Keratinocyte (primary cell): ENCODE measurements at regions not wholly inside any gene's neighbourhood (a gene's known extent, or its start where the extent isn't known, plus 50 kb on each side); places are given as distances from the start of the nearest gene placed in this dataset.

Source experiments
- DNase-seq: peaks from one replicate; pipeline ENCODE4 v3.0.0-alpha.2; 2011; ENCODE audit warnings: low read depth, missing footprints, low spot score
- FAIRE-seq: peaks from 2 replicates; lab custom pipeline; 2011; peaks lifted over from hg19 to GRCh38; lab: Jason Lieb, UNC
- H2AFZ ChIP-seq: 2 replicates; pipeline ENCODE4 v1.6.0; 2012; ENCODE audit warnings: low read length, control low read depth, inconsistent platforms; ENCODE audit not compliant: control insufficient read depth
- H3K27ac ChIP-seq: 2 replicates; pipeline ENCODE4 v1.5.1; 2011; ENCODE audit warnings: low read length; ENCODE audit not compliant: control insufficient read depth, insufficient read depth
- H3K27me3 ChIP-seq: 3 replicates; pipeline ENCODE4 v1.6.0; 2011; ENCODE audit warnings: low read length; ENCODE audit not compliant: control insufficient read depth, insufficient read depth; ENCODE audit errors: extremely low read depth
- H3K36me3 ChIP-seq, 2 experiments: 2 replicates in 1 of 2; 3 replicates in 1 of 2; pipeline ENCODE4 v1.5.1; 2011; ENCODE audit warnings: low read length in 2 of 2, mild to moderate bottlenecking in 1 of 2; ENCODE audit not compliant: control insufficient read depth in 2 of 2, insufficient read depth in 2 of 2; ENCODE audit errors: extremely low read depth in 1 of 2
- H3K4me1 ChIP-seq: 3 replicates; pipeline ENCODE4 v1.5.1; 2011; ENCODE audit warnings: low read length; ENCODE audit not compliant: control insufficient read depth, insufficient read depth; ENCODE audit errors: extremely low read depth
- H3K4me2 ChIP-seq: 3 replicates; pipeline ENCODE4 v1.6.0; 2011; ENCODE audit warnings: low read depth, low read length; ENCODE audit not compliant: control insufficient read depth, insufficient read depth; ENCODE audit errors: extremely low read depth
- H3K4me3 ChIP-seq, 3 experiments: fragments of 200-600 bp in 1 of 3; sonication (generic) in 1 of 3; 2 replicates in 2 of 3; 3 replicates in 1 of 3; pipeline ENCODE4 v1.5.1; 2011 to 2016; ENCODE audit warnings: low read length in 3 of 3, mild to moderate bottlenecking in 3 of 3, control low read depth in 2 of 3, inconsistent platforms in 1 of 3, low read depth in 1 of 3, mixed read lengths in 1 of 3, mixed run types in 1 of 3, moderate library complexity in 1 of 3; ENCODE audit not compliant: control insufficient read depth in 2 of 3, insufficient read depth in 2 of 3; ENCODE audit errors: extremely low read depth in 1 of 3
- H3K79me2 ChIP-seq: 2 replicates; pipeline ENCODE4 v1.6.0; 2012; ENCODE audit warnings: low read length; ENCODE audit not compliant: control insufficient read depth, insufficient read depth
- H3K9ac ChIP-seq: 3 replicates; pipeline ENCODE4 v1.6.0; 2011; ENCODE audit warnings: low read length; ENCODE audit not compliant: control insufficient read depth, insufficient read depth; ENCODE audit errors: extremely low read depth
- H3K9me1 ChIP-seq: 3 replicates; pipeline ENCODE4 v1.6.0; 2011; ENCODE audit warnings: low read length; ENCODE audit not compliant: control insufficient read depth, insufficient read depth; ENCODE audit errors: extremely low read depth
- H3K9me3 ChIP-seq: 2 replicates; pipeline ENCODE4 v1.5.1; 2012; ENCODE audit warnings: low read depth, low read length; ENCODE audit not compliant: control insufficient read depth
- H4K20me1 ChIP-seq: 3 replicates; pipeline ENCODE4 v1.6.0; 2011; ENCODE audit warnings: low read length; ENCODE audit not compliant: control insufficient read depth, insufficient read depth; ENCODE audit errors: extremely low read depth
- EZH2 ChIP-seq: IDR thresholded peaks from one replicate; pipeline ENCODE4 v1.6.1; 2012; ENCODE audit warnings: inconsistent platforms, mild to moderate bottlenecking, low read length, moderate library complexity
- dilution Hi-C: fragments of 300-500 bp; cut with MboI; formaldehyde crosslinking; loops from one replicate; pipeline ENCODE4 v1.7.0; 2020; ENCODE audit warnings: low sequenced_read_pairs; ENCODE audit not compliant: extremely low pct_ligation_motif_present
- TF ChIP-seq, protein P1 (sequence below), 3 experiments: IDR thresholded peaks in 1 of 3; conservative IDR thresholded peaks in 1 of 3; optimal IDR thresholded peaks in 1 of 3; 2 replicates in 2 of 3; 3 replicates in 1 of 3; pipeline versions ENCODE3 to v1.5.1; 2011; ENCODE audit warnings: low read length in 3 of 3, mild to moderate bottlenecking in 3 of 3, moderate library complexity in 2 of 3, control low read depth in 1 of 3, inconsistent platforms in 1 of 3; ENCODE audit not compliant: insufficient read depth in 2 of 3; ENCODE audit errors: extremely low read depth in 1 of 3

DNA sequence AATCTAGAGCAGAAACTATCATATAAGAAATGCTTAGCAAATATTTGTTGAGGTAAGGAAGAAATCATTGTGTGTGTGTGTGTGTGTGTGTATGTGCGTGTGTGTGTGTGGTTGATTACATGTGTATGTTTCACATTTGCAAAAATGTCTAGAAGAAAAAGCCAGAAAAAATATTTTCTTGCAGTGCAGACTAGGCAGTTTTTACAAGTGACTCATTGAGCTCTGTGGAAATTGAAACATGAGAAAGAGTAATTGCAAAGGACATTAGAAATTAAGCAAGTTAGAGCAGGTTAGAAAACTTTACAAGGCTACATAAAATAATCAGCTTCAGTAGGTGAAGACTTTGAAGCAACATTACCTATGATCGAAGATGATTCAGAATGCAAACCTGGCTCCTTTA is 669.0 kb upstream of the EYS start:
- DNase-seq: no peak
- Histone ChIP-seq H3K9me1 (no peaks in the 10 kb centered on the region), H3K36me3 (no peaks in the 10 kb centered on the region), H3K4me1 (no peaks in the 10 kb centered on the region), H3K27me3 (no peaks in the 10 kb centered on the region), H3K4me3 (no peak overlapping the region), H3K27ac (no peak overlapping the region), H3K9ac (no peak overlapping the region), H2AFZ (no peak overlapping the region), H4K20me1 (no peaks in the 10 kb centered on the region), H3K4me2 (no peak overlapping the region), H3K79me2 (no peaks in the 10 kb centered on the region), H3K9me3 (no peaks in the 10 kb centered on the region)
- FAIRE-seq: no peak
- TF ChIP-seq EZH2: no peak
- TF ChIP-seq, protein P1, sequence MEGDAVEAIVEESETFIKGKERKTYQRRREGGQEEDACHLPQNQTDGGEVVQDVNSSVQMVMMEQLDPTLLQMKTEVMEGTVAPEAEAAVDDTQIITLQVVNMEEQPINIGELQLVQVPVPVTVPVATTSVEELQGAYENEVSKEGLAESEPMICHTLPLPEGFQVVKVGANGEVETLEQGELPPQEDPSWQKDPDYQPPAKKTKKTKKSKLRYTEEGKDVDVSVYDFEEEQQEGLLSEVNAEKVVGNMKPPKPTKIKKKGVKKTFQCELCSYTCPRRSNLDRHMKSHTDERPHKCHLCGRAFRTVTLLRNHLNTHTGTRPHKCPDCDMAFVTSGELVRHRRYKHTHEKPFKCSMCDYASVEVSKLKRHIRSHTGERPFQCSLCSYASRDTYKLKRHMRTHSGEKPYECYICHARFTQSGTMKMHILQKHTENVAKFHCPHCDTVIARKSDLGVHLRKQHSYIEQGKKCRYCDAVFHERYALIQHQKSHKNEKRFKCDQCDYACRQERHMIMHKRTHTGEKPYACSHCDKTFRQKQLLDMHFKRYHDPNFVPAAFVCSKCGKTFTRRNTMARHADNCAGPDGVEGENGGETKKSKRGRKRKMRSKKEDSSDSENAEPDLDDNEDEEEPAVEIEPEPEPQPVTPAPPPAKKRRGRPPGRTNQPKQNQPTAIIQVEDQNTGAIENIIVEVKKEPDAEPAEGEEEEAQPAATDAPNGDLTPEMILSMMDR (optimal IDR thresholded peaks at IDR 0.05 in 1 of 3, IDR thresholded peaks at IDR 0.05 in 1 of 3, conservative IDR thresholded peaks at IDR 0.05 in 1 of 3; ENCODE audit: extremely low read depth in 1 of 3, insufficient read depth in 2 of 3, low read length in 3 of 3): no peak
- dilution Hi-C loops: no loop called here

DNA sequence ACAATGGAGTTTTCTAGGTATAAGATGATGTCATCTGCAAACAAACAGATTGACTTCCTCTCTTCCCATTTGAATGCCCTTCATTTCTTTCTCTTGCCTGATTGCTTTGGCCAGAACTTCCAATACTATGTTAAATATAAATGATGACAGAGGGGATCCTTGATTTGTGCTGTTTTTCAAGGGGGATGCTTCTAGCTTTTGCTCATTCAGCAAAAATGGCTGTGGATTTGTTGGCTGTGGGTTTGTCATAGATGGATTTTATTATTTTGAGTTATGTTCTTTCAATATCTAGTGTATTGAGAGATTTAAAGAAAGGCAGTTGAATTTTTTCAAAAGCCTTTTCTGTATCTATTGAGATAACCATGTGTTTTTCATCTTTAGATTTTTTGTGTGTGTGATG is 662.4 kb upstream of the EYS start:
- Histone ChIP-seq H3K27ac (no peak overlapping the region), H3K9me1 (no peaks in the 10 kb centered on the region), H3K9ac (no peak overlapping the region), H3K79me2 (no peaks in the 10 kb centered on the region), H4K20me1 (no peaks in the 10 kb centered on the region), H3K4me1 (no peaks in the 10 kb centered on the region), H3K4me2 (no peak overlapping the region), H3K27me3 (no peaks in the 10 kb centered on the region), H3K4me3 (no peak overlapping the region), H3K36me3 (no peaks in the 10 kb centered on the region), H2AFZ (no peak overlapping the region), H3K9me3 (no peaks in the 10 kb centered on the region)
- TF ChIP-seq, protein P1 (optimal IDR thresholded peaks at IDR 0.05 in 1 of 3, IDR thresholded peaks at IDR 0.05 in 1 of 3, conservative IDR thresholded peaks at IDR 0.05 in 1 of 3; ENCODE audit: extremely low read depth in 1 of 3, insufficient read depth in 2 of 3, low read length in 3 of 3): no peak
- no peak for TF ChIP-seq EZH2
- DNase-seq (no peak), FAIRE-seq (no peak)
- dilution Hi-C loops: no loop called here
